ENCODE measurements at regions not wholly inside any gene's neighbourhood (a gene's known extent, or its start where the extent isn't known, plus 50 kb on each side); places are given as distances from the start of the nearest gene placed in this dataset.
A peak's percentile ranks its signal among the peaks of the same experiment; 100 is the strongest.

DNA sequence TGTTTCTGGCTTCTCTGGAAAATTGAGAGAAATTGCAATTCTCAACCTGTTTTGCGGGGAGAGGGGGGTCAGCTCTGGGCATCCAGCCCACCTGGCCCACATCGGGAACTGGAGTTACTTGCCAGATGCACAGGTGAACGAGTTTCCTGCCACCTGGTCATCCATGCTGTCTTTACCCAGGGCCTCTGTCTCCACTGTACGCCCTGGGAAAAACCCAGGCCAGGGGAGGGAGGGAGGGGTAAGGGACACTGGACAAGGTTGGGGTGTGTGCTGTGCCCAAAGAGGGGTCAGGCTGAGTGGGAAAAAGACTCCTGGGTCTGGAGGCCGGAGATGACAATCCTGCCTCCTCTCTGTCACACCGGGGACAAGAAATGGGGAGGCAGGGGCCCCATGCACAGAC lies 307.6 kb downstream of the ZNF536 start:
- Mint-ChIP-seq H3K36me3 (ENCODE audit: low read depth) (no peaks in the 10 kb centered on the region), H3K27ac (no peak overlapping the region), H3K27me3 (ENCODE audit: insufficient read depth) (no peaks in the 10 kb centered on the region), H3K4me1 (peaks cover 4% of the 10 kb centered on the region), H3K9me3 (no peaks in the 10 kb centered on the region), H3K4me3 (no peak overlapping the region)
- H3K27me3 ChIP-seq (ENCODE audit: control insufficient read depth, insufficient read depth, low read length, poor library complexity, severe bottlenecking), result no peaks in the 10 kb centered on the region
- peaks cover 2% of the 10 kb centered on the region for H3K4me1 ChIP-seq (ENCODE audit: control insufficient read depth, insufficient read depth, low read length)
- TF ChIP-seq, protein P1, sequence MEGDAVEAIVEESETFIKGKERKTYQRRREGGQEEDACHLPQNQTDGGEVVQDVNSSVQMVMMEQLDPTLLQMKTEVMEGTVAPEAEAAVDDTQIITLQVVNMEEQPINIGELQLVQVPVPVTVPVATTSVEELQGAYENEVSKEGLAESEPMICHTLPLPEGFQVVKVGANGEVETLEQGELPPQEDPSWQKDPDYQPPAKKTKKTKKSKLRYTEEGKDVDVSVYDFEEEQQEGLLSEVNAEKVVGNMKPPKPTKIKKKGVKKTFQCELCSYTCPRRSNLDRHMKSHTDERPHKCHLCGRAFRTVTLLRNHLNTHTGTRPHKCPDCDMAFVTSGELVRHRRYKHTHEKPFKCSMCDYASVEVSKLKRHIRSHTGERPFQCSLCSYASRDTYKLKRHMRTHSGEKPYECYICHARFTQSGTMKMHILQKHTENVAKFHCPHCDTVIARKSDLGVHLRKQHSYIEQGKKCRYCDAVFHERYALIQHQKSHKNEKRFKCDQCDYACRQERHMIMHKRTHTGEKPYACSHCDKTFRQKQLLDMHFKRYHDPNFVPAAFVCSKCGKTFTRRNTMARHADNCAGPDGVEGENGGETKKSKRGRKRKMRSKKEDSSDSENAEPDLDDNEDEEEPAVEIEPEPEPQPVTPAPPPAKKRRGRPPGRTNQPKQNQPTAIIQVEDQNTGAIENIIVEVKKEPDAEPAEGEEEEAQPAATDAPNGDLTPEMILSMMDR (conservative IDR thresholded peaks at IDR 0.05), result no peak
- H3K4me3 ChIP-seq (ENCODE audit: low read length), result no peak overlapping the region
- H3K36me3 ChIP-seq (ENCODE audit: control insufficient read depth, insufficient read depth, low read length), result no peaks in the 10 kb centered on the region
- no peak overlapping the region for H3K27ac ChIP-seq (ENCODE audit: low read depth, low read length)
- H3K9ac ChIP-seq (ENCODE audit: extremely low read depth, low read length, poor library complexity, severe bottlenecking), result no peak overlapping the region
- peak; percentile 12 for DNase-seq
- WGBS, 2 experiments (ENCODE audit: insufficient coverage in 1 of 2, insufficient read length in 1 of 2), result 79% methylated on average over 6 of the region's 6 CpGs; no CpG with 5 or more reads in 1 of the 2 experiments
- H3K9me3 ChIP-seq (ENCODE audit: control insufficient read depth, low read length), result no peaks in the 10 kb centered on the region

DNA sequence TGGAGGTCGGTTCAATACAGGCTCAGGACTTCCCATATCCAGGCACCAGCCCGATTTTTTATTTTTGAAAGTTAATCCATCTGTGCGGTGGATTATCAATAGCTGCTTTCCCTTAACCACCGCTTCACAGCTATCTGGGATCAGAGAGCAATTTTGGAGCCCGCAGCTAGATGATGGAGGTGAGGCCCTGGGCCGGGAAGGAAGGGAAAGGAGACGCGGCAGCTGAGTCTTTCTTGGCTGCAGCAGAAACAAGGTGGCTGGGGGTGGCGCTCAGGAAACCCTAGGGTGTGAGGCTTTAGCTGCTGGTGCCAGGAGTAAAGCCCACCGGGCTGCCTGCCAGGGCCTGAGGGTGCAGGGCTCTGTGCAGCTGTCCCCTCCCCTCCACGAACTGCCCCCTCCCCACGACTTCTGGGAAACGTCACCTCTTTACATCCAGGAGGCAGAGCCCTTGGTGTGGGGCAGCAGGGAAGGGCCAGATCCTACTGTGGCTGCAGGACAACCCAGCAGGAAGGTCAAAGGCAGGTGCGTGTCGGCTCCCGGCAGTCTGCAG lies 307.0 kb downstream of the ZNF536 start:
- TF ChIP-seq, protein P1 (conservative IDR thresholded peaks at IDR 0.05), result no peak
- no peak overlapping the region for H3K4me3 ChIP-seq (ENCODE audit: low read length)
- H3K4me1 ChIP-seq (ENCODE audit: control insufficient read depth, insufficient read depth, low read length), result peaks cover 2% of the 10 kb centered on the region
- no peak for DNase-seq
- Mint-ChIP-seq H3K27me3 (ENCODE audit: insufficient read depth) (no peaks in the 10 kb centered on the region), H3K4me3 (no peak overlapping the region), H3K36me3 (ENCODE audit: low read depth) (no peaks in the 10 kb centered on the region), H3K4me1 (peaks cover 2% of the 10 kb centered on the region), H3K9me3 (no peaks in the 10 kb centered on the region), H3K27ac (no peak overlapping the region)
- no peak overlapping the region for H3K9ac ChIP-seq (ENCODE audit: extremely low read depth, low read length, poor library complexity, severe bottlenecking)
- H3K27me3 ChIP-seq (ENCODE audit: control insufficient read depth, insufficient read depth, low read length, poor library complexity, severe bottlenecking), result no peaks in the 10 kb centered on the region
- WGBS, 2 experiments (ENCODE audit: insufficient coverage in 1 of 2, insufficient read length in 1 of 2), result 86 to 90% methylated on average over 9 to 16 of the region's 16 CpGs
- no peaks in the 10 kb centered on the region for H3K9me3 ChIP-seq (ENCODE audit: control insufficient read depth, low read length)
- H3K27ac ChIP-seq (ENCODE audit: low read depth, low read length), result no peak overlapping the region
- no peaks in the 10 kb centered on the region for H3K36me3 ChIP-seq (ENCODE audit: control insufficient read depth, insufficient read depth, low read length)

DNA sequence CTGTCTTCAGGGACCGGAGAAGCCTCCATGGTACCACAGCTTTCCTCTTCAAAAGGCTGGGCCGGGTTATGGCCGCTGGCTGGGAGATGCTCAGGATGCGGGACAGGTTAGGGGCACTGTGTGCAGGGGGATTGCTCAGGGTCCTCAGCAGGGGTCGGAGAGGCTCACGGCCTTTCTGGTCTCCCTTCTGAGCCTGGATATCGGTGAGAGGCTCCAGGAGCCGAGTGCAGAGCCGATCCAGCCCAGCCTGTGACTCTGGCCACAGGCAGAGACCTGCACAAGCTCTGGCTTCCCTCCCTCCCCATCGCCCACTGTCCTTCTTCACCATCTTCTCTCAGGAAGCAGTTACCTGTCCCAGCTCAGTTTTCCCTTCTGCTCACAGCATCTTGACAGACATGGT lies 306.0 kb downstream of the ZNF536 start:
- DNase-seq, result no peak

More for the DNA sequence above, 306.0 kb downstream of the ZNF536 start:
- H3K9ac ChIP-seq (ENCODE audit: extremely low read depth, low read length, poor library complexity, severe bottlenecking), result no peak overlapping the region
- H3K4me1 ChIP-seq (ENCODE audit: control insufficient read depth, insufficient read depth, low read length), result peaks cover 2% of the 10 kb centered on the region
- H3K36me3 ChIP-seq (ENCODE audit: control insufficient read depth, insufficient read depth, low read length), result no peaks in the 10 kb centered on the region
- H3K9me3 Mint-ChIP-seq, result no peaks in the 10 kb centered on the region
- no peaks in the 10 kb centered on the region for H3K27me3 Mint-ChIP-seq (ENCODE audit: insufficient read depth)
- no peaks in the 10 kb centered on the region for H3K27me3 ChIP-seq (ENCODE audit: control insufficient read depth, insufficient read depth, low read length, poor library complexity, severe bottlenecking)
- no peaks in the 10 kb centered on the region for H3K9me3 ChIP-seq (ENCODE audit: control insufficient read depth, low read length)
- WGBS, 2 experiments (ENCODE audit: insufficient coverage in 1 of 2, insufficient read length in 1 of 2), result 91 to 100% methylated on average over 6 to 10 of the region's 10 CpGs
- H3K4me1 Mint-ChIP-seq, result peaks cover 2% of the 10 kb centered on the region
- no peaks in the 10 kb centered on the region for H3K36me3 Mint-ChIP-seq (ENCODE audit: low read depth)
- no peak overlapping the region for H3K4me3 ChIP-seq (ENCODE audit: low read length)
- TF ChIP-seq, protein P1 (conservative IDR thresholded peaks at IDR 0.05), result no peak
- H3K27ac Mint-ChIP-seq, result no peak overlapping the region
- no peak overlapping the region for H3K4me3 Mint-ChIP-seq
- H3K27ac ChIP-seq (ENCODE audit: low read depth, low read length), result no peak overlapping the region

All from endodermal cell (in vitro differentiated cells).